OCI-LY7 (cell line): ENCODE measurements at regions not wholly inside any gene's neighbourhood (a gene's known extent, or its start where the extent isn't known, plus 50 kb on each side); places are given as distances from the start of the nearest gene placed in this dataset.

Experiments used
- EZH2phosphoT487 ChIP-seq: fragments of 200-600 bp; sonication (generic); IDR thresholded peaks from 2 replicates; pipeline ENCODE4 v1.6.1; 2018; ENCODE audit warnings: low read depth, borderline replicate concordance, mild to moderate bottlenecking, mixed run types, antibody characterized with exemption, low read length, moderate library complexity, mixed read lengths
- TF ChIP-seq, protein P1 (sequence below): fragments of 200-600 bp; sonication (generic); conservative IDR thresholded peaks from 2 replicates; pipeline ENCODE4 v1.5.1; 2014; ENCODE audit warnings: mild to moderate bottlenecking, antibody characterized with exemption, low read length, moderate library complexity, mixed read lengths

DNA sequence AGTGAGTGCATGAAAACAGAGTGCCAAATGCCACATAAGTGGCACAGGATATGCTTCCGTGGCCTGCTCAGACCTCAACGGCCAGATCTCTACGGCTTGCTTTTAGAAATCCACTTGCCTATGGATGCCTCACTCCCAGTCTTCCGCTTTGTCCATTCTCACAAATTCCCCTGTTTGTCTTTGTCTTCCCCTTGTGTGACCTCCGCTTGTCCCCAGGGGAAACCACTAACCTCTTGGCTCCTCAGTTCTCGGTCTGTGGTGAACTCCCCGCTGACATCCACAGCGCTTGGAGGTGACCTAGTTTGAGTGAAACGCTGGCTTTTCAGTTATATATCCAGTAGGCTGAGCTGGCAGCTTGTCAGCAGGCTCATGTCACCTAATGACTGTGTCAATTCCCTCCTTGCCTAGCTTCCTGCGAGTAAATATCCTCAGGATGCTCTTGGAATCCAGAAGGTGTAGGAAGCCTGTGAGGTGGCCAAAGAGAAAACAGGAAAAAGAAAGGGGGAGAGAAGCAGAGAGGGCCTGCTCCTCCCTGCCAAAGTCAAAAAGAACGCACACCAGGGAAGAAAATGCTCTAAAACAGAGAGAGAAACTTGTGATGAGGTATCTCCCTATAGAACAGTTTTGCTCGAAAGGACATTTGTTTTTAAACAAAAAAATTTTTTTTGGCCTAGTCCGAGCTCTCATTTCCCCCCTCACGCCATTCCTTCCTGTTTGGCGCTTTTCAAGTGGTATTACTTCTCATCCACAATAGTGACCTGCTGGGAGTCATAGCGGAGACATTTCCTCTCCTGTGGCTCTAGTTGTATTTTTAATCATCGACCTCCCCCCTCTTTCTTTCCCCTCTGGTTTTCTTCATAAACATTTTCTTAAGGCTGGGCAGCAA lies 101.6 kb upstream of the SPRY4 start:
- TF ChIP-seq, protein P1, sequence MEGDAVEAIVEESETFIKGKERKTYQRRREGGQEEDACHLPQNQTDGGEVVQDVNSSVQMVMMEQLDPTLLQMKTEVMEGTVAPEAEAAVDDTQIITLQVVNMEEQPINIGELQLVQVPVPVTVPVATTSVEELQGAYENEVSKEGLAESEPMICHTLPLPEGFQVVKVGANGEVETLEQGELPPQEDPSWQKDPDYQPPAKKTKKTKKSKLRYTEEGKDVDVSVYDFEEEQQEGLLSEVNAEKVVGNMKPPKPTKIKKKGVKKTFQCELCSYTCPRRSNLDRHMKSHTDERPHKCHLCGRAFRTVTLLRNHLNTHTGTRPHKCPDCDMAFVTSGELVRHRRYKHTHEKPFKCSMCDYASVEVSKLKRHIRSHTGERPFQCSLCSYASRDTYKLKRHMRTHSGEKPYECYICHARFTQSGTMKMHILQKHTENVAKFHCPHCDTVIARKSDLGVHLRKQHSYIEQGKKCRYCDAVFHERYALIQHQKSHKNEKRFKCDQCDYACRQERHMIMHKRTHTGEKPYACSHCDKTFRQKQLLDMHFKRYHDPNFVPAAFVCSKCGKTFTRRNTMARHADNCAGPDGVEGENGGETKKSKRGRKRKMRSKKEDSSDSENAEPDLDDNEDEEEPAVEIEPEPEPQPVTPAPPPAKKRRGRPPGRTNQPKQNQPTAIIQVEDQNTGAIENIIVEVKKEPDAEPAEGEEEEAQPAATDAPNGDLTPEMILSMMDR = no peak
- TF ChIP-seq EZH2phosphoT487 = no peak
